ENCODE measurements at regions not wholly inside any gene's neighbourhood (a gene's known extent, or its start where the extent isn't known, plus 50 kb on each side); places are given as distances from the start of the nearest gene placed in this dataset.

DNA sequence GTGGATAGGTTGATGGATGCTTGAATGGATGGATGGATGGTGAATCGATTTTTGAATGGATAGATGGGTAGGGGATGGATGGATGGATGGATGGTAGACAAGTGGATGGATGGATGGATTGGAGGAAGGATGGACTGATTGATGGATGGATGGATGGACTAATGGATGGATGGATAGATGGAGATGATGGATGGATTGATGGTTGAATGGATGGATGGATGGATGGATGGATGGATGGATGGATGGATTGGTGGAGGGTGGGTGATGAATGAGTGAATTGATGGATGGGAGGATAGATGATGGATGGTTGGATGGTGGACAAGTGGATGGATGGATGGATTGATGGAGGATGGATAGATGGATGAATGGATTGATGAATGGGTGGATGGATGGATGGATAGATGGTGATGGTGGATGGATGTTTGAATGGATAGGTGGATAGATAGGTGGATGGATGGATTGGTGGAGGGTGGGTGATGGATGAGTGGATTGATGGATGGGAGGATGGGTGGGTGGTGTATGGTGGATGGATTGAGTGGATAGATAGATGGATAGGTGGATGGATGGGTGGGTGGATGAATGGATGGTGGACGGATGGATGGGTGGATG lies 1140.9 kb downstream of the BRD1 start:
- no peak overlapping the region for H3K4me3 ChIP-seq (replicated peaks; ENCODE audit: low read depth, low read length)
- TF ChIP-seq, protein P1, sequence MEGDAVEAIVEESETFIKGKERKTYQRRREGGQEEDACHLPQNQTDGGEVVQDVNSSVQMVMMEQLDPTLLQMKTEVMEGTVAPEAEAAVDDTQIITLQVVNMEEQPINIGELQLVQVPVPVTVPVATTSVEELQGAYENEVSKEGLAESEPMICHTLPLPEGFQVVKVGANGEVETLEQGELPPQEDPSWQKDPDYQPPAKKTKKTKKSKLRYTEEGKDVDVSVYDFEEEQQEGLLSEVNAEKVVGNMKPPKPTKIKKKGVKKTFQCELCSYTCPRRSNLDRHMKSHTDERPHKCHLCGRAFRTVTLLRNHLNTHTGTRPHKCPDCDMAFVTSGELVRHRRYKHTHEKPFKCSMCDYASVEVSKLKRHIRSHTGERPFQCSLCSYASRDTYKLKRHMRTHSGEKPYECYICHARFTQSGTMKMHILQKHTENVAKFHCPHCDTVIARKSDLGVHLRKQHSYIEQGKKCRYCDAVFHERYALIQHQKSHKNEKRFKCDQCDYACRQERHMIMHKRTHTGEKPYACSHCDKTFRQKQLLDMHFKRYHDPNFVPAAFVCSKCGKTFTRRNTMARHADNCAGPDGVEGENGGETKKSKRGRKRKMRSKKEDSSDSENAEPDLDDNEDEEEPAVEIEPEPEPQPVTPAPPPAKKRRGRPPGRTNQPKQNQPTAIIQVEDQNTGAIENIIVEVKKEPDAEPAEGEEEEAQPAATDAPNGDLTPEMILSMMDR (IDR thresholded peaks at IDR 0.05; ENCODE audit: low read depth, low read length, missing control alignments), result no peak
- DNase-seq (ENCODE audit: extremely low read depth, low read depth), result no peak

DNA sequence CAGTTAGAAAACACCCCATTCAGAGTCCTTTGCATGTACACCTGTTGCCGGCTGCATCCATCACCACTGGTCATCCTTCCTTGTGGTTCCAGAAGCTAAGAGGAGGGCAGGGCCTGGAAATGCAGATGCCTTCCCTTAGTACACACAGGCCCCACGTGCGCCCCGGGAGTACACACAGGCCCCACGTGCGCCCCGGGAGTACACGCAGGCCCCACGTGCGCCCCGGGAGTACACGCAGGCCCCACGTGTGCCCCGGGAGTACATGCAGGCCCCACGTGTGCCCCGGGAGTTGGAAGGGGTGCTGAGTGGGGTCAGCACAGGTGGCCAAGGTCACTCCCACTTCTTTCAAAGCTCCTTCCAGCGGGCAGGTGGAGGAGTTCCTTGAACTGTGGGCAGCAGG lies 1141.9 kb downstream of the BRD1 start:
- no peak overlapping the region for H3K4me3 ChIP-seq (replicated peaks; ENCODE audit: low read depth, low read length)
- no peak for DNase-seq (ENCODE audit: extremely low read depth, low read depth)
- TF ChIP-seq, protein P1 (IDR thresholded peaks at IDR 0.05; ENCODE audit: low read depth, low read length, missing control alignments), result no peak

DNA sequence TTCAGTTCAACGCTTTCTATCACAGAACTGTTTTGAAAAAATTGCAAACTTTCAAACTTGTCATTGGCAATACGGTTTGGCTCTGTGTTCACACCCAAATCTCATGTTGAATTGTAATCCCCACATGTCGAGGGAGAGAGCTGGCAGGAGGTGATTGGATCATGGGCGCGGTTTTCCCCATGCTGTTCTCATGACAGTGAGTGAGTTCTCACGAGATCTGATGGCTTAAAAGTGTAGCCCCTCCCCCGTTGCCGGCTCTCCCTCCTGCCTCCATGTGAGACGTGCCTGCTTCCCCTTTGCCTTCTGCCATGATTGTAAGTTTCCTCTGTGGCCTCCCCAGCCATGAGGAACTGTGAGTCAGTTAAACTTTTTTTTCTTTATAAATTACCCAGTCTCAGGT lies 1144.0 kb downstream of the BRD1 start:
- TF ChIP-seq, protein P1 (IDR thresholded peaks at IDR 0.05; ENCODE audit: low read depth, low read length, missing control alignments), result no peak
- no peak for DNase-seq (ENCODE audit: extremely low read depth, low read depth)
- no peak overlapping the region for H3K4me3 ChIP-seq (replicated peaks; ENCODE audit: low read depth, low read length)

DNA sequence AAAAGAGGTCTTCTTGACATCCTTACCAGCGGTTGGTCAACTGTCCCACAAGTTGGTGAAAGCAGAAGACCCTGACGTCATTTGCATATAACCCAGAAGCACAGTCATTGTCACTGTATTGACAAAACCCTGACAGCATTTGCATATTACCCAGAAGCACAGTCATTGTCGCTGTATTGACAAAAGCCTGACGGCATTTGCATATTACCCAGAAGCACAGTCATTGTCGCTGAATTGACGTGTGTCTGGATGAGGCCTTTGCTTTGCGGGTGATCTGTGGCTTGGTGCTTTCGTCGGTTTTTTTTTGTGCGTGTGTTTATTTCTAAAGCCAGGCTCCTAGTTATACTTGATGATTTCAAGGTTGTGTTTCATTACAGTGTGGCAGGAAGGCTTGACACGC lies 1145.2 kb downstream of the BRD1 start:
- no peak overlapping the region for H3K4me3 ChIP-seq (replicated peaks; ENCODE audit: low read depth, low read length)
- TF ChIP-seq, protein P1 (IDR thresholded peaks at IDR 0.05; ENCODE audit: low read depth, low read length, missing control alignments), result no peak
- DNase-seq (ENCODE audit: extremely low read depth, low read depth), result no peak

DNA sequence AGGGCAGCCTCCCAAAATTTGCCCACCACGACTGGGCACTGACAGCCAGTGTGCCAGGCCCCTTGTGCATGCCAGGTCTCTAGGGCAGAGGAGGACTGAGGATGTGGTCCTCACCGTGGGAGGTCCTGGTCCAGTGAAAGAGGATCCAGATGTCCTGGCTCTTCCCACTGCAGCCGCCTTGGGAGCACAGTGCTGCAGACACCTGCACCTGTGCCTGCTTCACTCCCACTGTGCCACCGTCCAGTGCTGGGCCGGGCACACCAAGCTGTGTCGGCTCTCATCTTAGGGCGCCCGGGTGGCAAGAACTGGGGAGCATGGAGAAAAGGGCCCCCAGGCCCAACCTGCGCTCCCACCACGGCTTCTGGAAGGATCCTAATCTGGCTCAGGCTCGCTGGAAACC lies 1147.1 kb downstream of the BRD1 start:
- no peak overlapping the region for H3K4me3 ChIP-seq (replicated peaks; ENCODE audit: low read depth, low read length)
- TF ChIP-seq, protein P1 (IDR thresholded peaks at IDR 0.05; ENCODE audit: low read depth, low read length, missing control alignments), result no peak
- DNase-seq (ENCODE audit: extremely low read depth, low read depth), result no peak

DNA sequence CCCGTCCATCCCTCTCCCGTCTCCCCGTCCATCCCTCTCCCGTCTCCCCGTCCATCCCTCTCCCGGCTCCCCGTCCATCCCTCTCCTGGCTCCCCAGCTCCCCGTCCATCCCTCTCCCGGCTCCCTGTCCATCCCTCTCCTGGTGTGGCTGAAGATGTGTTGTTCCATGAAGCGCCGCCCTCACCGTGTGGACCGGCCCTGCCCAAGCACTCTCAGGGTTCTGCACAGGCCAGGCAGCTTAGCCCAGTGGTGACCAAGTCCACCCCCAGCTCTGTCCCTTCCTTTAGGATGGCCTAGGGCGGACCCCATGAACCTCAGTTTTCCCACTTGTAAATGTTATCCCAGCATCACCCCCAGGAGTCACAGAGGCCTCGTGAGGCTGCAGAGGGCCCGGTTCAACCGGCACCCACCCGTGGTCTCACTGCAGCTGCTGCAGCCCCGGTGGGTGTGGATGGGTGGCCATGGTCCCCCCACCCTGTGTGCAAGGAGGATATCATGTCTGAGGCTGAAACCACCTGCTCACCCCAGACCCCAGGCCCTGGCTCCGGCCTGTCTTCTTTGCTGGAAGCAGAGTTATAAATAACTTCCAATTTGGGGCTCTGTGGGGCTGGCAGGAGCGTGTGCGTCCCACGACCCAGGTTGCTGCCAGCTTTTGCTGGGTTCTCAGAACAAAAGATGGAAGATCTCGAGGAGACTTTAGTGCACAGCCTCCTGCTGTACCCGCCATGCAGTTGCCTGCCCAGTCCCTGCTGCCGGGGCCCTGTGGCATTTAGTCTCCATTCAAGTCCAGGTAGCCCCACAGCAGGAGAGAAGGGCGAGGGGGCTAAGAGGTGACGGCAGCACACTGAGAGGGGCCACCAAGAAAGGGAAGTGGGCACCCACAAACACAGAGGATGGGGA lies 1147.8 kb downstream of the BRD1 start:
- no peak overlapping the region for H3K4me3 ChIP-seq (replicated peaks; ENCODE audit: low read depth, low read length)
- no peak for DNase-seq (ENCODE audit: extremely low read depth, low read depth)
- TF ChIP-seq, protein P1 (IDR thresholded peaks at IDR 0.05; ENCODE audit: low read depth, low read length, missing control alignments), result no peak
